Upper lobe of right lung (tissue), 1 donor: ENCODE measurements at regions not wholly inside any gene's neighbourhood (a gene's known extent, or its start where the extent isn't known, plus 50 kb on each side); places are given as distances from the start of the nearest gene placed in this dataset.

Experiments used
- ATAC-seq: fragments of 200-7000 bp; cut with Tn5 transposase; one replicate; pipeline ENCODE4 v1.9.1; 2020; ENCODE audit warnings: mild to moderate bottlenecking, moderate library complexity
- DNase-seq: peaks from one replicate; pipeline ENCODE4 v3.0.0-alpha.2; 2020
- H3K27ac ChIP-seq: fragments of 200-600 bp; one replicate; pipeline ENCODE4 v1.8.0; 2022
- H3K27me3 ChIP-seq: fragments of 200-600 bp; one replicate; pipeline ENCODE4 v1.8.0; 2022; ENCODE audit warnings: mild to moderate bottlenecking
- H3K36me3 ChIP-seq: fragments of 200-600 bp; one replicate; pipeline ENCODE4 v1.8.0; 2022
- H3K4me1 ChIP-seq: fragments of 200-600 bp; one replicate; pipeline ENCODE4 v1.8.0; 2022
- H3K4me3 ChIP-seq: fragments of 200-600 bp; one replicate; pipeline ENCODE4 v1.8.0; 2022; ENCODE audit warnings: mild to moderate bottlenecking
- H3K9me3 ChIP-seq: fragments of 200-600 bp; one replicate; pipeline ENCODE4 v1.8.0; 2022
- intact Hi-C: fragments of 100-400 bp; cut with DNase I; formaldehyde crosslinking; loops from one replicate; pipeline ENCODE4 v1.11.0; 2022
- TF ChIP-seq, protein P1 (sequence below): fragments of 200-600 bp; IDR thresholded peaks from one replicate; pipeline ENCODE4 v1.8.0; 2022; ENCODE audit warnings: antibody characterized with exemption
- donor health status: DM: no; HTN: yes; CAD: no; lungs with severe emphysema.

DNA sequence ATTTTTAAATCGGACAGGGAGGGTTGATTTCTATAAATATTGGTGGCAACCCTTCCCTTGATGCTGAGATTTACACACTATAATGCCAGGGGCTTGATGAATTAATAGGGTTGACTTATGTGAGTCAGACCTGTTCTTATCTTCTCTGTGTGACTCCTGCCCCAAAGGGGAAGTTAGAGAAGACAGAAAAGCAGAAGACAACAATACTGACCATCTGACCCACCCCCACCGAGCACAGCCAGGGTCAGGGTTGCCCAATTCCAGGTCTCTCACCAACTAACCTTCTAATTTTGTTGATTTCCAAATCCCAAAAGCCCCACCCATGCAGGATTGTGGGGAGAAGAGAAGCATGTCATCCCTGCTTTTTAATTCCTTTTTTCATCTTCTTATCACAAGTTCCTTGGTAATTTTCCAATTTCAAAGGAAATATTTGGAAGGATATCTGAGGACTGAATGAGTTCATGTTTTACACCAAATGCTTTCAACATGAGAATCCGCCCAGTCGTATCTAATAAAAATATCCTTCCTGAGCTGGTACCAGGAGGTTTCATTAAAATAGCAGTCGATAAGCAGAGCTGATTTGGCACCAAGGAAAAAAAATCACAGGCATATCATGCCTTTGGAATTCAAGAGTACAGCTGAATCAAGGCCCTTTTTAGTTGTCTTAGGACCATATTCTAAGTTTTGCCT is 603.4 kb upstream of the CDH11 start:
- intact Hi-C loops = no loop called here
- Histone ChIP-seq H3K27me3 (no peaks in the 10 kb centered on the region), H3K9me3 (no peaks in the 10 kb centered on the region), H3K4me1 (peaks cover 13% of the 10 kb centered on the region), H3K36me3 (no peaks in the 10 kb centered on the region), H3K4me3 (no peak overlapping the region), H3K27ac (no peak overlapping the region)
- ATAC-seq (peak; percentile 81), DNase-seq (no peak)
- TF ChIP-seq, protein P1, sequence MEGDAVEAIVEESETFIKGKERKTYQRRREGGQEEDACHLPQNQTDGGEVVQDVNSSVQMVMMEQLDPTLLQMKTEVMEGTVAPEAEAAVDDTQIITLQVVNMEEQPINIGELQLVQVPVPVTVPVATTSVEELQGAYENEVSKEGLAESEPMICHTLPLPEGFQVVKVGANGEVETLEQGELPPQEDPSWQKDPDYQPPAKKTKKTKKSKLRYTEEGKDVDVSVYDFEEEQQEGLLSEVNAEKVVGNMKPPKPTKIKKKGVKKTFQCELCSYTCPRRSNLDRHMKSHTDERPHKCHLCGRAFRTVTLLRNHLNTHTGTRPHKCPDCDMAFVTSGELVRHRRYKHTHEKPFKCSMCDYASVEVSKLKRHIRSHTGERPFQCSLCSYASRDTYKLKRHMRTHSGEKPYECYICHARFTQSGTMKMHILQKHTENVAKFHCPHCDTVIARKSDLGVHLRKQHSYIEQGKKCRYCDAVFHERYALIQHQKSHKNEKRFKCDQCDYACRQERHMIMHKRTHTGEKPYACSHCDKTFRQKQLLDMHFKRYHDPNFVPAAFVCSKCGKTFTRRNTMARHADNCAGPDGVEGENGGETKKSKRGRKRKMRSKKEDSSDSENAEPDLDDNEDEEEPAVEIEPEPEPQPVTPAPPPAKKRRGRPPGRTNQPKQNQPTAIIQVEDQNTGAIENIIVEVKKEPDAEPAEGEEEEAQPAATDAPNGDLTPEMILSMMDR = no peak

DNA sequence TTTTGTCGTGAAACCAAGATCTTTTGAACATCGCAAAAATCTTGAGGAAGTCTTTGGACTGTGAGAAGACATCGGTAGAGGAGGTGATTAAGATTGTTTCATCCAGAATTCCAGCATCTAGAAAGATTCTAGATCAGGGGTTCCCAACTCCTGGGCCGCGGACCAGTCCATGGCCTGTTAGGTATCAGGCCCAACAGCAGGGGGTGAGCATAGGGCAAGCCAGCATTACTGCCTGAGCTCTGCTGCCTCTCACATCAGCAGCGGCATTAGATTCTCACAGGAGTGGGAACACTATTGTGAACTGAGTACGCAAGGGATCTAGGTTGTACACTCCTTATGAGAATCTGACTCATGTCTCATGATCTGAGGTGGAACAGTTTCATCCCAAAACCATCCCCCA is 600.6 kb upstream of the CDH11 start:
- Histone ChIP-seq H3K36me3 (no peaks in the 10 kb centered on the region), H3K9me3 (no peaks in the 10 kb centered on the region), H3K4me3 (no peak overlapping the region), H3K27me3 (no peaks in the 10 kb centered on the region), H3K4me1 (peaks cover 10% of the 10 kb centered on the region), H3K27ac (no peak overlapping the region)
- no peak for ATAC-seq
- intact Hi-C loops = no loop called here
- no peak for DNase-seq
- TF ChIP-seq, protein P1 = no peak

DNA sequence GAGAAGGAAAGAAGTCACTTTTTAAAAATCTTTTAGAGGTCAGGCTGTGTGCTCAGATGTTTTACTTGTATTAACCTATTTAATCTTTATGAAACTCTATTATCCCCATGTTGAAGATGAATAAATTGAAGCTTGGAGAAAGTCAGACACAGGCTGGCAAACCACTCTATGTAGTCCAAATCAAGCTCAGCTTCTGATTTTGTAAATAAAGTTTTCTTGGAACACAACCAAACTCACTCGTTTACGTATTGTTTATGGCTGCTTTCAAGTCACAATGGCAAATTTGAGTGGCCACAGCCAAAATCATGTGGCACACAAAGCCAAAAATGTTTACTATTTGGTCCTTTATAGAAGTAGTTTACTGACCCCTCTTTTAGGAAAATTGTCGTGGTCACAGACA is 596.0 kb upstream of the CDH11 start:
- no peak overlapping the region for H3K27ac ChIP-seq
- no peaks in the 10 kb centered on the region for H3K4me1 ChIP-seq
- intact Hi-C loops = no loop called here
- no peaks in the 10 kb centered on the region for H3K27me3 ChIP-seq
- TF ChIP-seq, protein P1 = no peak
- H3K9me3 ChIP-seq = no peaks in the 10 kb centered on the region
- no peak overlapping the region for H3K4me3 ChIP-seq
- ATAC-seq (no peak), DNase-seq (no peak)
- H3K36me3 ChIP-seq = no peaks in the 10 kb centered on the region

DNA sequence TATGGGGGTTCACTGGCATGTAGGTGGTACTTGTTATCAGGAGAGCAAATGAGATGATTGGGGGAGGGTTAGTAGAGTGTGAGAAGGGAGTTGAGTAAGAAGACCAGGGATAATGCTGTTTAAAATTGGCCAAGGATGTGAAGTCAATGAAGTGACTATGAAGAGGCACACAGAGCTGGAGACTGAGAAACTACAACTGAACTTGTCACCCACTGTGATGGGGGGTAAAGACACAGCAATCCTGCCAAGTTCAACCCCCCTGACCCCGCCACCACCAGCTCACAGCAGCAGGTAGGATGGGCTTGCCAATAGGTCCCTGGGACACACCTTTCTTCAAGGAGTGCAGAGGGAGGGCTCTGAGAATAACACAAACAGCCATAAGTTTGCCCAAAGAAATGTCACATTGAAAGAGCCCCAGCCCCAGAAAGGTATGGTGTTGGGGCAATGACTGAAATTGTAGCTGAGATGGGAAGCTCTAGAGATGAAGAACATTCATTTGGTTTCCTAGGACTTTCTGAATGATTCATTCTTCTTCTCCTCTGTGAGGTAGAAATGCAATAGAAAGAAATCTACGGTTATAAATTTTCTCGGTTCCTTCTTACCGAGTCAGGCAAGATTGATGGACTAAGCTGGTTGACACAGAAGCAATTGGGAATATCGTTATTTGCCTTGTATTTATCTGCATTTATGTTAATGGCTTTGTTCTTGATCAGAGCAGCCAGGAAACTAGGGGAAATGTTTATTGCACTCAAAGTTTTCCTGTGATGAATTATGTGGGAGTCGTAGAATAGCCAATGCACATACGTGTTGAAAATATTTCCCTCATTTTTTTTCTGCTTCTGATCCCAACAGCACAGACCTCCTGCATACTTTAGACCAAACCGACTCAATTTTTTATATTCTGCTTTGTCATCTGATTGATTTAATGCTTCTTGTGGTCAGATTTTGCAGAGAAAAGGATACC is 595.2 kb upstream of the CDH11 start:
- Histone ChIP-seq H3K36me3 (no peaks in the 10 kb centered on the region), H3K27ac (no peak overlapping the region), H3K9me3 (no peaks in the 10 kb centered on the region), H3K4me3 (no peak overlapping the region), H3K4me1 (no peaks in the 10 kb centered on the region), H3K27me3 (no peaks in the 10 kb centered on the region)
- TF ChIP-seq, protein P1 = no peak
- intact Hi-C loops = no loop called here
- no peak for ATAC-seq
- no peak for DNase-seq

DNA sequence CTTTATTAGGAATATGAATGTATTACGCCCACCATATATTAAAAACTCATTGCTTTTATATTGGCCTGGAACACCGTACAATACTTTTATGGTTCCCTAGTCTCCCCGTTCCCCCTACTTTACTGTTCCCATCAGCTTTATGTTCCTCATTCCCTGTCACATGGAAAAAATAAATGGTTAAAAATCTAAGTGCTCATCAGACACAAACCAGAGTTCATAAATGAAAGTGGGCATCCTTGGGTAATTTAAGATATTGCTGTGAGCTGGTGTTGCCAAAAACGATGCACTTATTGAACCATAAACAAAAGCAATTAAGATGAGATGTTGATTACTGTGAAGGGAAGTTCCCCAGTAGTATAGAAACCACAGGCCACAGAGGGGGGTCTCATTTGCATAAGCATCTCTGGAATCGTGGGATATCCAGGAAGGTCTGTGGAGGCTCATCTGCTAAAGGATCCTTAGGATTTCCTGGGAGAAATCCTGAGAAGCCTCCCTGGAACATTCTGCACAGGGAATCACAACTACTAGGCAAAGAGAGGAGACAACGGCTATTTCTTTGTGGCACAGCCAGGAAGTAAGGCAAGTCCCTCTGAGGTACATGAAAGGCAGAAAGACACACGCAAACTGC is 591.4 kb upstream of the CDH11 start:
- H3K9me3 ChIP-seq = no peaks in the 10 kb centered on the region
- no peak overlapping the region for H3K27ac ChIP-seq
- H3K36me3 ChIP-seq = no peaks in the 10 kb centered on the region
- H3K4me1 ChIP-seq = no peaks in the 10 kb centered on the region
- intact Hi-C loops = no loop called here
- no peak for ATAC-seq
- DNase-seq = no peak
- H3K27me3 ChIP-seq = no peaks in the 10 kb centered on the region
- no peak overlapping the region for H3K4me3 ChIP-seq
- TF ChIP-seq, protein P1 = no peak
